Gastroesophageal sphincter (tissue), 4 donors: ENCODE measurements at regions not wholly inside any gene's neighbourhood (a gene's known extent, or its start where the extent isn't known, plus 50 kb on each side); places are given as distances from the start of the nearest gene placed in this dataset.

Source experiments
- ATAC-seq: fragments of 150-250 bp; one replicate; pipeline ENCODE4 v1.9.1; 2016; ENCODE audit warnings: mild to moderate bottlenecking, moderate library complexity
- H3K27ac ChIP-seq, 4 donors: fragments of 200-600 bp; sonication (generic) in 3 of 4; 1 replicate in 3 of 4; 2 replicates in 1 of 4; pipeline ENCODE4 v1.5.1; 2016 to 2019
- H3K27me3 ChIP-seq: fragments of 200-600 bp; sonication (generic); one replicate; pipeline ENCODE4 v1.5.1; 2019
- H3K36me3 ChIP-seq, 2 donors: fragments of 200-600 bp; sonication (generic); one replicate each; pipeline ENCODE4 v1.5.1; 2019; ENCODE audit warnings: control low read depth in 1 of 2
- H3K4me1 ChIP-seq, 3 donors: fragments of 200-600 bp; sonication (generic); 1 replicate in 2 of 3; 2 replicates in 1 of 3; pipeline ENCODE4 v1.5.1; 2016 to 2019; ENCODE audit warnings: control low read depth in 2 of 3
- H3K4me3 ChIP-seq, 2 donors: fragments of 200-600 bp; sonication (generic); one replicate each; pipeline ENCODE4 v1.5.1; 2019; ENCODE audit warnings: mild to moderate bottlenecking in 1 of 2, moderate library complexity in 1 of 2
- H3K9me3 ChIP-seq, 3 donors: fragments of 200-600 bp; sonication (generic); one replicate each; pipeline ENCODE4 v1.5.1; 2017 to 2019; ENCODE audit warnings: control low read depth in 2 of 3
- CTCF ChIP-seq, 4 experiments: fragments of 200-600 bp in 2 of 4; fragments of 450-650 bp in 2 of 4; sonication (generic) in 1 of 4; IDR thresholded peaks; one replicate each; pipeline ENCODE4 v1.5.1; 2017 to 2019; ENCODE audit warnings: antibody characterized with exemption in 4 of 4, mild to moderate bottlenecking in 2 of 4, moderate library complexity in 2 of 4
- EP300 ChIP-seq: sonication (generic); formaldehyde crosslinking; IDR thresholded peaks from one replicate; pipeline ENCODE4 v1.6.1; 2017; ENCODE audit warnings: antibody characterized with exemption, mild to moderate bottlenecking
- POLR2A ChIP-seq, 2 donors: fragments of 450-650 bp; IDR thresholded peaks; one replicate each; pipeline ENCODE4 v1.6.1; 2017; ENCODE audit warnings: antibody characterized with exemption in 2 of 2, mild to moderate bottlenecking in 2 of 2, moderate library complexity in 1 of 2
- POLR2AphosphoS5 ChIP-seq: sonication (generic); formaldehyde crosslinking; IDR thresholded peaks from one replicate; pipeline ENCODE4 v1.6.1; 2017; ENCODE audit warnings: antibody characterized with exemption
- WGBS, 2 donors: methylation state at CpG; one replicate each; pipeline ENCODE4 v1.1.5; 2018; ENCODE audit warnings: low coverage in 1 of 2; 5-methylcytosine and 5-hydroxymethylcytosine counted together

DNA sequence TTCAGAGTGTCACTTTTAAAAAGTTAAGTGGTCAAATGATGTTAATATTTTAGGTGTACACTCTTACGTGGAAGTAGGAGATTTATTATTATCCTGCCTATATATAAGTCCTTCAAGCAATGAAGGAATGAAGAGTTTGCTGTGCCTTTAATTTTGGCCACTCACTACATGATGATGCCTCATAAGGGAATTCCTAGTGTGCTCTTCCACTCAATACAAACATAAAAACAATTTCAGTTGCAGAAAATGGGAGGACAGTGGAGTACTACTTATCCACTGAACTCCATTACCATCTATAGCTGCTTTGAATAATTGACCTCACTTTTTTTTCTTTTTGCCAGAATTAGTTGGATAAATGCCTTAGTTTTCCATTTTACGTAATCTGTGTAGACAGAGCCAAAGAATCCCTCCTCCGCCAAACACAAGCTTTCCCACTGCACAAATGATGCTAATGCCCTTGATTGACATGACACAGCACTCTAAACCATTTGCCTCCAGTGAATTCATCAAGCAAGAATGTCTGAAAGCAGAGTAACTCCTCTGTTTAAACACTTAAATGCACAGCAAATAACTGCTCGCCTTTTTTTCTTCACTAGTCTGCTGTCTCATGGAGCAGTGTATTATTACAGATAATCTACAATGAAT is 751.1 kb upstream of the FANCL start:
- no peaks in the 10 kb centered on the region for H3K36me3 ChIP-seq
- 10 to 30% methylated on average over 4 of the region's 4 CpGs for WGBS, 2 donors
- no peaks in the 10 kb centered on the region for H3K27me3 ChIP-seq
- no peaks in the 10 kb centered on the region for H3K9me3 ChIP-seq
- H3K4me1 ChIP-seq, result peaks cover 0 to 7% (median 3%) of the 10 kb centered on the region in 3 donors
- no peak for TF ChIP-seq CTCF (IDR thresholded peaks at IDR 0.05)
- TF ChIP-seq POLR2AphosphoS5, result no peak
- no peak for TF ChIP-seq POLR2A (IDR thresholded peaks at IDR 0.05)
- TF ChIP-seq EP300, result no peak
- H3K4me3 ChIP-seq, result no peak overlapping the region
- no peak for ATAC-seq
- H3K27ac ChIP-seq, result no peak overlapping the region

DNA sequence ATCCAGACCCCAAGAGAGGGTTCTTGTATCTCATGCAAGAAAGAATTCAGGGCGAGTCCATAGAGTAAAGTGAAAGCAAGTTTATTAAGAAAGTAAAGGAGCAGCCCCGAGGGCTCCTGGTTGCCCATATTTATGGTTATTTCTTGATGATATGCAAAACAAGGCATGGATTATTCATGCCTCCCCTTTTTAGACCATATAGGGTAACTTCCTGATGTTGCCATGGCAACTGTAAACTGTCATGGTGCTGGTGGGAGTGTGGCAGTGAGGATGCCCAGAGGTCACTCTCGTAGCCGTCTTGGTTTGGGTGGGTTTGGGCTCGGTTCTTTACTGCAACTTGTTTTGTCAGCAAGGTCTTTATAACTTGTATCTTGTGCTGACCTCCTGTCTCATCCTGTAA is 750.2 kb upstream of the FANCL start:
- Histone ChIP-seq H3K27ac (no peak overlapping the region), H3K4me3 (no peak overlapping the region), H3K9me3 (no peaks in the 10 kb centered on the region), H3K4me1 (peaks cover 0 to 7% (median 3%) of the 10 kb centered on the region in 3 donors), H3K36me3 (no peaks in the 10 kb centered on the region), H3K27me3 (no peaks in the 10 kb centered on the region)
- 60 to 71% methylated on average over 5 of the region's 5 CpGs for WGBS, 2 donors
- ATAC-seq, result no peak
- TF ChIP-seq EP300, result no peak

DNA sequence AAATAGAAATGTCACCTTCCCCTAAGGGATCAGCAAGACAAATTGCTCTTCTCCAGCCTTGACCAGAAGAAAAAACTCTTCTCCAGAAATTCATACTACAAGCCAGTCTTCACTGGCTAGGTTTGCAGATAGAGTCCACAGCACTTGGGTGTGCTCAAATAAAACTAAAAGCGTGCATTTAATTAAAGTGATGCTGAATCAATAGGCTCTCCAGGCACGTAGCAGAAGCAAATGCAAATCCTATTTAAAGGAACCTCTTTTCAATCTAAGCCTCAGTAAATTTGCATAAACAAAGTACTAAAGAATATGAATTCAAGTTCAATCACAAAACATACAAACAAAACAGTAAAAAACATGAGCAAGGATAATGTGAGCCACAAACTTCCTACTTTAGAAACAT is 744.4 kb upstream of the FANCL start:
- 59% methylated on average over 2 of the region's 2 CpGs; no CpG with 5 or more reads in 1 of the 2 donors for WGBS, 2 donors
- Histone ChIP-seq H3K27ac (no peak overlapping the region), H3K27me3 (no peaks in the 10 kb centered on the region), H3K9me3 (no peaks in the 10 kb centered on the region), H3K4me1 (no peaks in the 10 kb centered on the region), H3K36me3 (no peaks in the 10 kb centered on the region), H3K4me3 (no peak overlapping the region)
- no peak for ATAC-seq
- TF ChIP-seq POLR2A (IDR thresholded peaks at IDR 0.05) (no peak), CTCF (IDR thresholded peaks at IDR 0.05) (no peak), EP300 (no peak), POLR2AphosphoS5 (no peak)

DNA sequence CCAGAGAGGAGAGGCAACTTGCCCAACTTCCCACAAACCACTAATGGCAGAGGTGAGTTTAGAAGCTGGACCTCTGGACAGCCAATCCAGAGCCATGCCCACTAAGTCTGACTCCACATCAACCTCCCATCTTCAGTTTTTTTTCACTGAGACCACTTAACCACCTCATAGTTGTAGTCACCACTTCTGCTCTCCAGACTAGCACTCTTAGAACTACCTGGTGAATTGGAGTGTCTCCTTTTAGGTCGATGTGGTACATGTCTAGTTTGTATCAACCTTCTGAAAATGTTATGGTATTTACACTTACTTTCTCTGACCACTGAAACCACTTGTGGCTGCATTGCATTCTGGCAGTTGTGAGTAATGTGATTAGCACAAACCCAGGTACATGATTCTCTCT is 743.6 kb upstream of the FANCL start:
- no peak for TF ChIP-seq CTCF (IDR thresholded peaks at IDR 0.05)
- TF ChIP-seq EP300, result no peak
- TF ChIP-seq POLR2AphosphoS5, result no peak
- TF ChIP-seq POLR2A (IDR thresholded peaks at IDR 0.05), result no peak
- no peaks in the 10 kb centered on the region for H3K27me3 ChIP-seq
- 0 to 16% methylated on average over 1 of the region's 1 CpG for WGBS, 2 donors
- H3K36me3 ChIP-seq, result no peaks in the 10 kb centered on the region
- H3K9me3 ChIP-seq, result no peaks in the 10 kb centered on the region
- no peak overlapping the region for H3K4me3 ChIP-seq
- no peak for ATAC-seq
- H3K4me1 ChIP-seq, result no peaks in the 10 kb centered on the region
- H3K27ac ChIP-seq, result no peak overlapping the region

DNA sequence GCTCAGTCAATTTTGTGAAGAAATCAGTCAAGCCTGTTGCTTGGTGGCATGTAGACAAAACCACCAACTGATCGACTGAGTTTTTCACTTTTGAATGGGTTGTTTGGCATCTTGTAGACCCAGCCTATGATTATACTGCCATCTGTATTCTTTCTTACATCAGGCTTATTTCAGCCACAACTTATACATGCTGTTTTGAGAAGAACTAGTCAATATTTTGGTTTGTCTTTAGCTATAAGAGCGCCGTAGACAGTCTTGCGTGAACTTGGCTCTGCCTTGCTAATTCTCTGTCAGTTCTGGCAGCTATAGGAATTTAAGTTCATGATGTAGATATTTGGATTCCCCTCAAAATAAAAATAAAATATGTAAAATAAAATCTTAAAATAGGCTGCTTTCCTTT is 742.0 kb upstream of the FANCL start:
- Histone ChIP-seq H3K27ac (no peak overlapping the region), H3K9me3 (no peaks in the 10 kb centered on the region), H3K4me1 (no peaks in the 10 kb centered on the region), H3K27me3 (no peaks in the 10 kb centered on the region), H3K4me3 (no peak overlapping the region), H3K36me3 (no peaks in the 10 kb centered on the region)
- no peak for TF ChIP-seq POLR2AphosphoS5
- no peak for TF ChIP-seq EP300
- no peak for TF ChIP-seq POLR2A (IDR thresholded peaks at IDR 0.05)
- no peak for TF ChIP-seq CTCF (IDR thresholded peaks at IDR 0.05)
- no peak for ATAC-seq
- WGBS, 2 donors, result 87 to 89% methylated on average over 4 of the region's 4 CpGs
